Left forelimb (tissue), 1 donor: ENCODE measurements at regions not wholly inside any gene's neighbourhood (a gene's known extent, or its start where the extent isn't known, plus 50 kb on each side); places are given as distances from the start of the nearest gene placed in this dataset.

Experiments
- DNase-seq: peaks from one replicate; pipeline ENCODE4 v3.0.0-alpha.2; 2018; ENCODE audit warnings: low spot score

- DNase-seq, result no peak
Observed at GRCh38 chr7:142365410-142365842, 107.6 kb upstream of the PRSS58 start.

- DNase-seq, result no peak
Observed at GRCh38 chr7:142364551-142364950, 106.7 kb upstream of the PRSS58 start.

- DNase-seq, result no peak
Observed at GRCh38 chr7:142362349-142362748, 104.5 kb upstream of the PRSS58 start.

- no peak for DNase-seq
Observed at GRCh38 chr7:142359694-142360279, 101.9 kb upstream of the PRSS58 start.

DNA sequence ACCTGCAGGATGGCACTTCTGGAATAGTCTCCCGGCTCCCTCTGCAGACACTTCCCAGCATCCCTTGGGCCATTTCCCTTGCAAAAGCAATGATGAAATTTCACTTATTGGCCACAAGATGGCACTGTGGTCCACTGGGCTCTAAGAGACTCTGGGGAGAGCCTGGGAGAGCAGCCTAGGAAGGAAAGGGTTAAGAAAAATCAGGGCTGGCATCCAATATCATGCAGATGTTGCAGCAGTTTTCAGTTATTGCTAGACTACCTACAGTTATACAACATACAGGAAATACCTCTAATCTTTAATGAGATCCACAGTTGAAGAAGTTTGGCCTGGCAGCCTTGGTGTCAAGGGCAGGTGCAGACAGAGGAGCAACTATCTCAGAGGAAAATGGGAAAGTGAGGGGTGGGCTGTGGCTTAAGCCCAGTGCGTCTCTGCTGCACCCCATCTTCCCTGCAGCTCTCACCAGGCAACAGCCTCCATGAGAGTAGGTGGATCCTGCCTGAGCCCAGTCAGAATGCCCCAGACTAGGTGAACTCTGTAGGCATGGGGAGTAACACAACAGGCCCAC, 100.2 kb upstream of the PRSS58 start:
- DNase-seq, result no peak

DNA sequence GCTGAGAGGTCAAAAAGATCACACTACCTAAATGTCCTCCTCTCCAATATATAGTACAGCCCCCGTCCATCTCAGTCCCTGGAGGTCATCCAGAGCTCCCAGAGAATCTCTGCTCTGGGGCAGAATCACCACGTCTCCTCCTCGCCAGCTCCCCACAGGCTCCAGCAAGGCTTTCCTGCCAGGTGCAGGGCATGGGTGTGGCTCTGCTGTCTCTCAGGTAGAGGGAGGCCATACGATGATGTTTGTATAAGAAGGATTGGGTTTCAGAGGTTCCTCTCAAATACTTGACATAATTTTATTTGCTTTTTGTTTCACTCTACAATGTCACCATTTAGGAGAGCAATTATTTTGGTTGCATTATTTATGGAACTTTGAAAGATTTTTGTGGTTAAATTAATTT, 98.3 kb upstream of the PRSS58 start:
- DNase-seq, result no peak

GRCh38 chr7:142355328-142355727, 97.5 kb upstream of the PRSS58 start:
- DNase-seq, result no peak

GRCh38 chr7:142353147-142354060, 95.5 kb upstream of the PRSS58 start:
- DNase-seq, result no peak

DNA sequence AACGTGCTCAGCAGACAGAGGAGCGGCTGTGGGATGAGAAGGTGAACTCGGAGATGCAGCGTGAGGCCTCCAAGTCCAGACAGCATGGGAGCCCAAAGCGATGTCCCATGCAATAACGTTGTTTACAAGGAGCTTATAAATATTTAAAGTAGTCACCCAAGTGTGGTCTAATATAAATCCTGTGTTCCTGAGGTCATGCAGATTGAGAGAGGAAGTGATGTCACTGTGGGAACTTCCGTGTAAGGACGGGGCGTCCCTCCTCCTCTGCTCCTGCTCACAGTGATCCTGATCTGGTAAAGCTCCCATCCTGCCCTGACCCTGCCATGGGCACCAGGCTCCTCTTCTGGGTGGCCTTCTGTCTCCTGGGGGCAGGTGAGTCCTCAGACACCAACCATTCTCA, 94.7 kb upstream of the PRSS58 start:
- DNase-seq, result no peak

- no peak for DNase-seq
Observed at GRCh38 chr7:142351145-142351544, 93.3 kb upstream of the PRSS58 start.

DNA sequence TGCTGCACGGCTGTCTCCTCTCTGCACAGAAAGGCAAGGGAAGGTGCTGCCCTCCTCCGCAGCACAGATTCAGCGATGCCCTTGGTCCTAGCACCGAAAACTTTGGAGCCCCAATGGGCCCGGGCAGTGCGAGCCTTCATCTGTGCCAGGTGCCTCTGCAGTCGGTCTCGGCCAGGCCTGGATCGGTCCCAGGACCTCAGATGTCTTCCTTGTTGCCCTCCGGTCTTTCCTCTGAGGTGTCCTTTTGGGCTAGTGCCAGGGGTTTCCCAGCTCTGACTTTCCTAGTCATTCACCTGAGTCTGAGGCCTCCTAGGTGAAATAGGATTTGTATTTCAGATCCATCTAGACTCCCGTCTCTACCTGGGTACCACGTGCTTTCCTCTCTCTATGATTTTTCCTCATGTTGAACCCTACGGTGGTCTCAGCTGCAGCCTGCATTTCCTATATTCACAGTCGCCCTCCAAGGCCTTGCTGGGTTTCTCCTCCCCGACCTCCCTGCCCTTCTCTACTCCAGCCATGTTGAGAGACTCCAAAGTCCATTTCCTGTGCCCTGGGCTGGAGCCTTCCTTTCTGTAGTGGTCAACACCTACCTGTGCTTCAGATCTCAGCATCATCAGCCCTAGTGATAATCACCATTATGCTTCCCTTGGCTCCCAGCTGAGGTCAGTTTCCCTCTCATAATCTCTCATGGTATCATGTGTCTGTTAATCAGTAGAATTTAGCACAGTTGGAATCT, 92.0 kb upstream of the PRSS58 start:
- DNase-seq, result no peak

- no peak for DNase-seq
Observed at GRCh38 chr7:142348921-142349405, 91.1 kb upstream of the PRSS58 start.

- DNase-seq, result no peak
Observed at GRCh38 chr7:142348100-142348499, 90.2 kb upstream of the PRSS58 start.

DNA sequence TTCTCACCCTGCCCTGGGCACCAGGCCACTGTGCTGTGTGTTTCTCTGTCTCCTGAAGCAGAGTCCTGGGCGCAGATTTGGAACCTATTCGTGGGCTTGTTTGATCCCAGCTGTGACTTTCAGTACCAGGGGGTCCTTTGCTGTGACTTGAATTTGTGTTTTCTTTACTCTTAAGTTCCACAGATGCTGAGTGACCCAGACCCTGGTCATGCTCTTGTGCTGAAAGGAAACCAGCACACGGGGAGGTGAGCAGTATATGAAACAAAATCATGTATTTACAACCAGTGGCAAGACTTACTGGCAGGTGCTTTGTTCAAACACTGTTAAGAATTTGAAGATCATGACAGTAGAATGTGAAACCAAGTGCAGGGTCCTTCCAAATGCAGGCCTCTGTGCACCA, 89.2 kb upstream of the PRSS58 start:
- DNase-seq, result no peak

GRCh38 chr7:142345811-142346210, 88.0 kb upstream of the PRSS58 start:
- no peak for DNase-seq

- no peak for DNase-seq
Observed at GRCh38 chr7:142338633-142339501, 81.0 kb upstream of the PRSS58 start.

DNA sequence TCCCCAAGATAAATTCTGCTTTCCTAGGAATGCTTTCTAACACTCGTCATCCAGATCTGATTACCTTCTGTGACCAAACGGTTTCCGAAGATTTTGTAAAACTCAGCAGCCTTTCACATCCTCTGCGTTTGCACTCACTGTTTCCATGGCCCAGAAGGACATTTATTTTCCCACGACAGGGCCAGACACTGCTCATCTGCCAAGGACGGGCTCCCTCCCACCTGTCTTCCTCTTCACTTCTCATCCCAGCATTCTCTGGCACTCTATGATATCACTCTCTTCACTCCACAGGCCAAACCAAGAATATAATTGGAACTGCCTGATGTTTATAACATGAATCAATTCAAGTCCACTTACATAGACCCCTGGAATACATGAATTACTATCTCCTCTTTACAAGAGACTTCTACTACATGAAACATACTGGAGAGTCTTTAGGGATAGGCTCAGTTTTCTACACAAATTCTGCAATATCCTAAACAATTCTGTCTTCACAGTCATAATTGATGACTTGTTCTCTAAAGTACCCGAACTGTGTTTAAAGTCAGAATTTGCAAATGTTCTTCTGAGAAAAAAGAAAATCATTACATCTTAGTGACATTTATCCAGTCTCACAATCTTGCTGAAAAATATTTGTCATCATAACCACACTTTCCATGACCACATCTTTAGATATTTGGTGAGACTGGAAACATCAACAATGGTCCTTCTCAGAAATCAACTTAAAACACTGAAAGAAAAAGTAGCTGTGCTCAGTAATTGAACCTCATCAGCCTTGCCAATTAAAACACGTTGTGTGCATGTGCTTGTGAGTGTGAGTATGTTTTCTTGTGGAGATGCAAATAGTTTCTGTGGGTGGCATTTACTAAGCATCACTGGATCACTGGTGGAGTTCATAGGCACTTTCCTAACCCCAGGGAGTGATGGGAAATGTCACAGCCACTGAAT, 79.5 kb upstream of the PRSS58 start:
- no peak for DNase-seq

- DNase-seq, result no peak
Observed at GRCh38 chr7:142334806-142335205, 76.9 kb upstream of the PRSS58 start.

DNA sequence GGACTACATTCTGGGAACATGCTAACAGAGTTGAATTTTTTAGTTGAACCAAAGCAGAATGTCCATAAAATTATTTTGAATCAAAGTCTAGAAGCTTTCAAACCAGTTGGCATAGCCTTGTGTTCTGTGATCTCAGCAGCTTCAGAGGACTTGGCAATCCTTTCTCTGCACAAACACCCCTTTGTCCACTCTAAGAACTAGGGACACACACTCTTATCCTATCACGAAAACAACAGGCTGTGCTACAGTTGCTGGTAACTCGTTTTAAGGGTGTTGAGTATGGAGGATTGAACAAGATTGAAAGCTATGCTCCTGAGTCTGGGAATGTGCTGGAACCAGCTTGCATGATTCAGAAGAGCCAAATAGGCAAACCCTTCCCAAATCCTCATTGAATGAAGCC, 76.4 kb upstream of the PRSS58 start:
- no peak for DNase-seq

- DNase-seq, result no peak
Observed at GRCh38 chr7:142332421-142332820, 74.6 kb upstream of the PRSS58 start.
